CD1c-positive myeloid dendritic cell (primary cell): ENCODE measurements at regions not wholly inside any gene's neighbourhood (a gene's known extent, or its start where the extent isn't known, plus 50 kb on each side); places are given as distances from the start of the nearest gene placed in this dataset.
"Not testable (repeated sequence)": the region's sequence is repeated elsewhere in the genome, so short reads cannot be mapped to it uniquely, and the experiment has no call there.

Source experiments
- DNase-seq: peaks from one replicate; pipeline ENCODE4 v3.0.0-alpha.2; 2016; ENCODE audit errors: extremely low spot score

GRCh38 chr6:169980826-169981450, 229.5 kb downstream of the ERMARD start:
- DNase-seq = no peak

GRCh38 chr6:169979873-169980432, 228.5 kb downstream of the ERMARD start:
- DNase-seq = no peak

- DNase-seq = no peak
Observed at GRCh38 chr6:169978615-169979161, 227.3 kb downstream of the ERMARD start.

GRCh38 chr6:169977434-169978265, 226.2 kb downstream of the ERMARD start:
- no peak for DNase-seq

GRCh38 chr6:169976301-169977081, 225.1 kb downstream of the ERMARD start:
- no peak for DNase-seq

GRCh38 chr6:169975701-169976100, 224.3 kb downstream of the ERMARD start:
- DNase-seq = no peak

GRCh38 chr6:169975286-169975685, 223.9 kb downstream of the ERMARD start:
- DNase-seq = no peak

- no peak for DNase-seq
Observed at GRCh38 chr6:169974663-169975062, 223.2 kb downstream of the ERMARD start.

GRCh38 chr6:169973588-169974467, 222.4 kb downstream of the ERMARD start:
- DNase-seq = not testable (repeated sequence)

- DNase-seq = no peak
Observed at GRCh38 chr6:169972736-169973135, 221.3 kb downstream of the ERMARD start.

- DNase-seq = no peak
Observed at GRCh38 chr6:169972101-169972651, 220.8 kb downstream of the ERMARD start.

GRCh38 chr6:169971081-169971861, 219.8 kb downstream of the ERMARD start:
- no peak for DNase-seq

- no peak for DNase-seq
Observed at GRCh38 chr6:169970306-169970988, 219.0 kb downstream of the ERMARD start.

GRCh38 chr6:169969372-169970099, 218.1 kb downstream of the ERMARD start:
- no peak for DNase-seq

GRCh38 chr6:169968541-169969270, 217.3 kb downstream of the ERMARD start:
- no peak for DNase-seq

GRCh38 chr6:169967687-169968086, 216.3 kb downstream of the ERMARD start:
- DNase-seq = no peak

GRCh38 chr6:169966312-169967181, 215.1 kb downstream of the ERMARD start:
- DNase-seq = no peak
